OCI-LY1 (cell line): ENCODE measurements at regions not wholly inside any gene's neighbourhood (a gene's known extent, or its start where the extent isn't known, plus 50 kb on each side); places are given as distances from the start of the nearest gene placed in this dataset.

Source experiments
- H2AFZ ChIP-seq: fragments of 200-600 bp; sonication (generic), shearing (Covaris generic); 2 replicates; pipeline ENCODE4 v1.6.0; 2014; ENCODE audit warnings: antibody characterized with exemption, mild to moderate bottlenecking, low read length
- H3F3A ChIP-seq: fragments of 200-600 bp; sonication (generic), shearing (Covaris generic); 2 replicates; pipeline ENCODE4 v1.6.0; 2014; ENCODE audit warnings: mild to moderate bottlenecking, antibody characterized with exemption, low read length, moderate library complexity; ENCODE audit not compliant: insufficient read depth
- H3K27ac ChIP-seq: fragments of 200-600 bp; sonication (generic); 2 replicates; pipeline ENCODE4 v1.5.1; 2014; ENCODE audit warnings: low read length, mixed run types, mild to moderate bottlenecking, low read depth; ENCODE audit not compliant: poor library complexity, severe bottlenecking
- H3K27me3 ChIP-seq: fragments of 200-600 bp; sonication (generic); 2 replicates; pipeline ENCODE4 v1.6.0; 2014; ENCODE audit warnings: antibody characterized with exemption, mild to moderate bottlenecking, low read length, moderate library complexity; ENCODE audit not compliant: insufficient read depth
- H3K36me3 ChIP-seq: fragments of 200-600 bp; sonication (generic); 2 replicates; pipeline ENCODE4 v1.6.1; 2014; ENCODE audit warnings: mild to moderate bottlenecking, antibody characterized with exemption, low read length, moderate library complexity, mixed read lengths; ENCODE audit not compliant: insufficient read depth
- H3K4me1 ChIP-seq: fragments of 200-600 bp; sonication (generic); 2 replicates; pipeline ENCODE4 v1.5.1; 2014; ENCODE audit warnings: mild to moderate bottlenecking, low read length, moderate library complexity; ENCODE audit not compliant: insufficient read depth, severe bottlenecking
- H3K4me2 ChIP-seq: fragments of 200-600 bp; sonication (generic), shearing (Covaris generic); 2 replicates; pipeline ENCODE4 v1.6.1; 2014; ENCODE audit warnings: low read length
- H3K4me3 ChIP-seq: fragments of 200-600 bp; sonication (generic); 2 replicates; pipeline ENCODE4 v1.5.1; 2014; ENCODE audit warnings: low read length, low read depth, mild to moderate bottlenecking, mixed read lengths; ENCODE audit not compliant: poor library complexity, severe bottlenecking
- H3K79me2 ChIP-seq: fragments of 200-600 bp; shearing (Covaris generic); 2 replicates; pipeline ENCODE4 v1.6.1; 2016; ENCODE audit warnings: mixed run types, low read length, mixed read lengths; ENCODE audit not compliant: insufficient read depth
- H3K9ac ChIP-seq: fragments of 200-600 bp; sonication (generic), shearing (Covaris generic); 2 replicates; pipeline ENCODE4 v1.6.1; 2014; ENCODE audit warnings: mild to moderate bottlenecking, low read length, mixed read lengths
- H3K9me2 ChIP-seq: fragments of 200-600 bp; sonication (generic), shearing (Covaris generic); 2 replicates; pipeline ENCODE4 v1.6.1; 2014; ENCODE audit warnings: low read depth, mild to moderate bottlenecking, low read length, mixed read lengths
- H3K9me3 ChIP-seq: fragments of 200-600 bp; shearing (Covaris generic); 2 replicates; pipeline ENCODE4 v1.6.1; 2014; ENCODE audit warnings: low read length, mixed read lengths
- H4K20me1 ChIP-seq: fragments of 200-600 bp; sonication (generic), shearing (Covaris generic); 2 replicates; pipeline ENCODE4 v1.6.0; 2016; ENCODE audit warnings: mild to moderate bottlenecking, low read length; ENCODE audit not compliant: insufficient read depth
- EZH2 ChIP-seq: fragments of 200-600 bp; sonication (generic), shearing (Covaris generic); IDR thresholded peaks from 2 replicates; pipeline ENCODE4 v1.8.0; 2017; ENCODE audit warnings: borderline replicate concordance, mixed run types, mild to moderate bottlenecking, antibody characterized with exemption, low read length, moderate library complexity, mixed read lengths
- TF ChIP-seq, protein P1 (sequence below): fragments of 200-600 bp; sonication (generic), shearing (Covaris generic); IDR thresholded peaks from 2 replicates; pipeline ENCODE4 v1.5.1; 2017; ENCODE audit warnings: mild to moderate bottlenecking, antibody characterized with exemption, low read length, moderate library complexity, mixed read lengths

DNA sequence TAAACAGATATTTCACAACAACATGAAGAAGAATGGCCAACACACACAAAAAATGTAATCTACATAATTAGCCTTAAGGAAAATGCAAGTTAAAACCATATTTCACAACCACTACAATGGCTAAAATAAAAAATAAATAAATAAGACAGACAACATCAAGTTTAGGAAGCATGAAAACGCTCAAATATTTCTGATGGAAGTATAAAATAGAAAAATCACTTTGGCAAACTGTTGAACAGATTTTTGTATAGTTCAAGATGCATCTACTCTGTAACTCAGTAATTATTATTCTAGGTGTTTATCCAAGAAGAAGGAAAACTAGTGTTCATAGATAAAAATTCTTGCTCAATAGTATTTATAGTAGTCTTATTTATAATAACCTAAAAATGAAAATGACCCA is 1410.1 kb upstream of the ADGRB3 start:
- Histone ChIP-seq H3K9me3 (no peaks in the 10 kb centered on the region), H3K36me3 (no peaks in the 10 kb centered on the region), H3K4me1 (no peaks in the 10 kb centered on the region), H3K4me3 (no peak overlapping the region), H3K79me2 (no peaks in the 10 kb centered on the region), H3K27me3 (no peaks in the 10 kb centered on the region), H2AFZ (no peak overlapping the region), H3K4me2 (no peak overlapping the region), H3K9ac (no peak overlapping the region), H3F3A (no peaks in the 10 kb centered on the region), H3K9me2 (no peaks in the 10 kb centered on the region), H3K27ac (no peak overlapping the region), H4K20me1 (no peaks in the 10 kb centered on the region)
- TF ChIP-seq EZH2 = no peak
- TF ChIP-seq, protein P1, sequence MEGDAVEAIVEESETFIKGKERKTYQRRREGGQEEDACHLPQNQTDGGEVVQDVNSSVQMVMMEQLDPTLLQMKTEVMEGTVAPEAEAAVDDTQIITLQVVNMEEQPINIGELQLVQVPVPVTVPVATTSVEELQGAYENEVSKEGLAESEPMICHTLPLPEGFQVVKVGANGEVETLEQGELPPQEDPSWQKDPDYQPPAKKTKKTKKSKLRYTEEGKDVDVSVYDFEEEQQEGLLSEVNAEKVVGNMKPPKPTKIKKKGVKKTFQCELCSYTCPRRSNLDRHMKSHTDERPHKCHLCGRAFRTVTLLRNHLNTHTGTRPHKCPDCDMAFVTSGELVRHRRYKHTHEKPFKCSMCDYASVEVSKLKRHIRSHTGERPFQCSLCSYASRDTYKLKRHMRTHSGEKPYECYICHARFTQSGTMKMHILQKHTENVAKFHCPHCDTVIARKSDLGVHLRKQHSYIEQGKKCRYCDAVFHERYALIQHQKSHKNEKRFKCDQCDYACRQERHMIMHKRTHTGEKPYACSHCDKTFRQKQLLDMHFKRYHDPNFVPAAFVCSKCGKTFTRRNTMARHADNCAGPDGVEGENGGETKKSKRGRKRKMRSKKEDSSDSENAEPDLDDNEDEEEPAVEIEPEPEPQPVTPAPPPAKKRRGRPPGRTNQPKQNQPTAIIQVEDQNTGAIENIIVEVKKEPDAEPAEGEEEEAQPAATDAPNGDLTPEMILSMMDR = no peak

DNA sequence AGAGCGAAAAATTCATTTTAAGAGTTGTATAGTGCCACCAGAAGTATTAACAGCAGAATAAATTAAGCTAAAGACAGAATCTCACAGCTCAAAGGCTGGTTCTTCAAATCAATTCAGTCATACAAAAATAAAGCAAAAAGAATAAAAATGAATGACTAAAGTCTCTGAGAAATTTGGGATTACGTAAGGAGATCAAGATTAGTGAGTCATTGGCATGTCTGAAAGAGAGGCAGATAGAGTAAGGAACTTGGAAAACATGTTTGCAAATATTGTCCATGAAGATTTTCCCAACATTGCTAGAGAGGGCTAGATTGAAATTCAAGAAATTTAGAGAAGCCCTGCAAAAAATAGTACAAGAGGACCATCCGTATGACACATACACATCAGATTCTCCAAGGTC is 1413.9 kb upstream of the ADGRB3 start:
- Histone ChIP-seq H3F3A (no peaks in the 10 kb centered on the region), H3K36me3 (no peaks in the 10 kb centered on the region), H4K20me1 (no peaks in the 10 kb centered on the region), H2AFZ (no peak overlapping the region), H3K4me1 (no peaks in the 10 kb centered on the region), H3K79me2 (no peaks in the 10 kb centered on the region), H3K9me2 (no peaks in the 10 kb centered on the region), H3K9me3 (no peaks in the 10 kb centered on the region), H3K4me2 (no peak overlapping the region), H3K27ac (no peak overlapping the region), H3K4me3 (no peak overlapping the region), H3K9ac (no peak overlapping the region), H3K27me3 (no peaks in the 10 kb centered on the region)
- TF ChIP-seq, protein P1 = no peak
- TF ChIP-seq EZH2 = no peak

DNA sequence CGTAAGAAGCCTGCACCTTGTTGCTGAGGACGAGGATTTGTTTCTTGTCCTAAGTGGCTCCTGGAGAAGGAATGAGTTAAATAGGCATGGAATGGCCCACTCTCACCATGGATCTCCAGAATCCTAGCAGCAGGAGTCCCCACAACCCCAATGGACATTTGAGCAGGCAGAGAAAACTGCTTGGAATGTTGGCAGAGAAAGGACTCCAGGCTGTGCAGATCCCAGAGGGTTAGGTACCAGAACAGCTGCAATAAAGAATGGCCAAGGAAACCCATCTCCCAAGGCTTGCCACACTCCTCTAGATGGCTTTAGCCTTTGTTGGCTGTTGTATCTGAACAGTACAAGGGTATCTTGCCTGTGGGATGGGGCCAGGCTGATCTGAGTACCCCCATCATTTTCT is 1415.7 kb upstream of the ADGRB3 start:
- Histone ChIP-seq H3K27ac (no peak overlapping the region), H3K79me2 (no peaks in the 10 kb centered on the region), H3F3A (no peaks in the 10 kb centered on the region), H3K27me3 (no peaks in the 10 kb centered on the region), H3K4me3 (no peak overlapping the region), H3K4me2 (no peak overlapping the region), H3K9me2 (no peaks in the 10 kb centered on the region), H2AFZ (no peak overlapping the region), H3K36me3 (no peaks in the 10 kb centered on the region), H3K4me1 (no peaks in the 10 kb centered on the region), H3K9ac (no peak overlapping the region), H4K20me1 (no peaks in the 10 kb centered on the region), H3K9me3 (no peaks in the 10 kb centered on the region)
- TF ChIP-seq, protein P1 = no peak
